HG03565 (cell line): ENCODE measurements at regions not wholly inside any gene's neighbourhood (a gene's known extent, or its start where the extent isn't known, plus 50 kb on each side); places are given as distances from the start of the nearest gene placed in this dataset.

ENCODE experiments used
- ATAC-seq: cut with Tn5 transposase; IDR thresholded peaks from one replicate; pipeline ENCODE4 v1.9.1; 2021; ENCODE audit warnings: mild to moderate bottlenecking, moderate library complexity; ENCODE audit not compliant: unreplicated experiment

DNA sequence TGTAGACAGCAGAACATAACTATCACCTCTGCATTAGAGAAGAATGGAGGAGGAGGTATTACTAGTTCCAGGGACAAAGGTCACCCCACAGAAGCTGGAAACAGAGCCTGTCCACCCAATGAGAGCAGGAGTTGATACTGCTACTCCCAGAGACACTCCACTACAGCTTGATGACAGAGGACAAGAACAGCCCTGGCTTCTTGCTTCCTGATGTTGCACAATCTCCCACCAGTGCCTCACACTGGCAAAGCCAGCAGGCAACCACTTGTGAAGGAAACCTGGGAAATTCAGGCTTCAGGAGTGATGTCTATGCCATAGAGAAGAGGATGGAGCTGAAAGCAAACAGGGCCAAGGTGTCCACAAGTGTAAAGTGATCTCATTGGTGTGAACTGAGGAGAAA lies 78.0 kb upstream of the POU1F1 start:
- ATAC-seq, result no peak

DNA sequence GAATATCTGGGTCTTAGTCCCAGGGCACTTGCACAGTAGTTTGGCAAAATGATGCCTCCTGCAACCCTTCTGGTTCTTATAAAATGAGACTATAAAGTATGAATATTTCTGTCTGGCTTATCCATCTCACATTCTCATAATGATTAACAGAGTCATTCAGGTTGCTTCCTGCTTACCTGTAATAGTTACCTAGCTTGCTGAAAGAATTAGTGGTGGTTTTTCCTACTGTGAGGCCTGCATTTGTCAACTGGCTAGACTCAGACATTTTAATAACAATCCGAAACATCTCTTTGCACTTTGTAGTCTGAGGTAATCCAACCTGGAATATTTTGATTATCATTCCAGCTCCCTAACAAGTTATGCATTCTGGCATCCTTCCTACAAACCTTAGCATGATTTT lies 75.6 kb upstream of the POU1F1 start:
- no peak for ATAC-seq

DNA sequence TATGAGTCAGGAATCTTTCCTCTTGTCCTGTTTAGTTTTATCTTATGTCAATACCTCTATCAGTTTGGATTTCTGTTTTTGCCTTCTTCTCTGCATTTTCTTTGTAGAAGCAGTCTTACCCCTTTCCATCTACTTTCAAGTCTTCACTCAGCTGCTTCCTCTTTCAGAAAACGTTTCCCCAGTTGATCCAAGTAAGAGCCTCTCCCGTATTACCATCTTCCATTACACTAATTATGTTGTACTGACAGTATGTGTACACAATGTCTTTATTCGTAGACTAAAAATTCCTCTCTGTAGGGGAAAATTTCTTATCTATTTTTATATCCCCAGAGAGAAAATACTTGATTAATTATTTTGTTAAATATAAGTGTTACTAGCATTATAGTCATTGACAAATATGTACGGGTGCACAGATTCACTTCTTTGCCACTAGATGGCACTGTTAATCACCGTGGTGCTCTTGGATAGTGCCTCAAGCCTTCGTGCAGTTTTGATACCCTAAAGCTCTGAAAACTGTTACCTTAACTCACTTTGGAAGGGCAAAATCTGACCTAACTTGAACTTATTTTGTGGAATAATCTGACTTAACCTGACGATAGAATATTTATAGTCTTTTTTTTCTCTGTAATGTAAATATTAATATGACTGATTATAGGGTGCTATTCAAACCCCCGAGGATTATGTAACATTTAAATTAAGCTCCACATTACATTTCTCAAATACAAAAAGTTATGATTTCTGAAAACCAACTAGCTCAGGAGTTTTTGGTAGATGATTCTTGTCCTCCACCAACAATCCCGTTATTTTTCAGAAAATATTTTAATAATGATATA lies 74.2 kb upstream of the POU1F1 start:
- ATAC-seq, result peak; percentile 100

DNA sequence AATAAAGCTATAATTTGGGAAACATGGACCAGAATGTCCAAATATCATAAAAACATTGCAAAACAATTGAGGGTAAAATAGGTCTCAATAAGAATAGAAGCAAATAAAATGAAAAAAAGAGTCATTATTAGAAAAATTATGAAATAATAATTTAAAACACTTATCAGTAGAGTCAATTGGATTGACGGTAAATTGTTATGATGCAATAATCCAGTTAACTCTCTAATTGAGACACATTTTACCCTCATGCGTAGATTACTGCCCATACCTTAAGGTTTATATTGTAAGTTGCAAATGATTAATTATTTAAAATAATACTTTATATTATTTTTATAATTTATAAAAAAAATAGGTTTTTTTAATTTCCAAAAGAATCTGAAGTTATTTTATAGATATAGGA lies 73.4 kb upstream of the POU1F1 start:
- no peak for ATAC-seq

DNA sequence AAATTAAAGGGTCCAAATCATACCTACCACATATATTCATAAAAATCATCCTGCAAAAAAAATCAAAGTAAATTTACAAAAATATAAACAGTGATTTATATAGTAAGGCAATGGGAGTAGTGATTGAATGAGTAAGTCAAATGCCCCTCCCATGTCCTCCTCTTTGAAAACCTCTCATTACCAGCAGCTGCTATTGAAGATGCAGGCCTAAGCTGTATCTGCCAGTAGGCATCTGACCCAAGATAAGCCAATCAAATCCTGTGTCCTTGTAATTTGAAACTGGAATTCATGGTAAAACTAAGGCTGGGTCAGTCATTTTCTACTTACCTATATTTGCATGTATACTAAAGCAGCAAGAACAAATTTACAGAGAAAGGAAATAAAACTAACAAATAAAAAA lies 60.4 kb upstream of the POU1F1 start:
- no peak for ATAC-seq

DNA sequence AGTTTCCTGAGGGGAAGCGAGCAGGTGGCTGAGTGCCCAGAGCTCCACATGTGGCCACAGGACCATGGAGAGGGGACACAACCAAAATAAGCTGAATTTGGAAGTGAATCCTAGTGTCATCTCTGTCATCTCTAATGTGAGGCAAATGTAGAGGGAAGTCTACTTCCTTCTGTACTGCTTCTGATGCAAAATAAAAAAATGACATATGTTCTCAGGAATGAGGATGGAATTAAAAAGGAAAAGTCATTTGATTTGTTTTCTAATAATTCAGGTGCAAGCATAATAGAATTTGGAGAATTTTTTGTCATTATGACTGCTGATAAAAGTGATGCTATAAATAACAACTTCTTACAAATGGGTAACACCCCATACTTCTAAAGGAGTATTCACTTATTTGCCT lies 59.5 kb upstream of the POU1F1 start:
- ATAC-seq, result no peak

DNA sequence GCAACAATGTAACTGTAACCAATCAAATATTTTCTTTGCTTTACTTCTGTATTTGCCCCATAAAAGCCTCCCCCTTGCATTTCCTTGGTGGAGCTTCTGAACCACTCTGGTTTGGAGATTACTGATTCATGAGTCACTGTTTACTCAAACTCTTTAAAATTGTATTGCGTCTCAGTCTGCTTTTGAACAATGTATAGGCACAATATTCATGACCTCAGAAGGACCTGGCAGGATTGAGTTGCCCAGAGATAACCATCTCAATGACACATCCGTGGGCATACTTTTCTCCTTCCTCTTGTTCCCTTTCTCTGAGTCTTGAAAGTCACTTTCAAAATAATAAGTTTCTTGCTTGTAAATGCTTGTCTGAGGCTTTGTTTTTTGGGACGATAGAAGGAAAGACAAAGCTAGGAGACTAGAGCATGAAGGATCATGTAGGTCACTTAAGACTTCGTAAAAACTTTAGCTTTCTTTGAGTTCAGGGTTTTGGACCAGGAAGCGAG lies 57.1 kb upstream of the POU1F1 start:
- peak; percentile 76 for ATAC-seq

DNA sequence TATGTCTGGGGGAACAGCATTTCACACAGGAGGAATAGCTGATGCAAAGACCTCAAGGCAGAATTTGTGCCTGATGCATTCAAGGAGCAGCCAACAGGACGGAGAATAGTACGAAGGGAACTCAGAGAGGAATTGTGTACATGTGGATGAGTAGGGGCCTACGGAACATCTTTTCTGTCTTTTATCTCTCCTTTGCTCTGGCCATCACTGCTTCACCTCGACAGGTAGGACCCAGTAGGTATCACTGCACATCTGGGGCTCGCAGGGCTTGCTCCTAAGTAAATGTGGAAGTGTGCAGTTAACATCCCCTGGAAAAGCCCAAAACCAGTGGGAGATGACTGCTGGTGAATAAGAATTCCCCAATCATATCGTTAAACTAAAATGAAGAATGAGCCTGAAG lies 56.4 kb upstream of the POU1F1 start:
- no peak for ATAC-seq

DNA sequence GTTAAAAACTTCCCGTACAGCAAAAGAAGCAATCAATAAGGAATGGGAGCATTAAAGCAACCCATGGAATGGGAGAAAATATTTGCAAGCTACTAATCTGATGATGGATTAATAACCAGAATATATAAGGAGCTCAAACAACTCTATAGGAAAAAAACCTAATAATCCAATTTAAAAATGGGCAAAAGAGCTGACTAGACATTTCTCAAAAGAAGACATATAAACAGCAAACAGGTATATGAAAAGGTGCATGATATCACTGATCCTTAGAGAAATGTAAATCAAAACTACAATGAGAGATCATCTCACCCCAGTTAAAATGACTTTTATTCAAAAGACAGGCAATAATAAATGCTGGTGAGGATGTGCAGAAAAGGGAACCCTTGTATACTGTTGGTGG lies 52.7 kb upstream of the POU1F1 start:
- no peak for ATAC-seq
